ENCODE measurements at regions not wholly inside any gene's neighbourhood (a gene's known extent, or its start where the extent isn't known, plus 50 kb on each side); places are given as distances from the start of the nearest gene placed in this dataset.
"Not testable (repeated sequence)": the region's sequence is repeated elsewhere in the genome, so short reads cannot be mapped to it uniquely, and the experiment has no call there.

- not testable (repeated sequence) for DNase-seq (ENCODE audit: low read depth in 2 of 2)
Observed at GRCh38 chr12:8390001-8390777, 65.6 kb upstream of the CLEC6A start.

- peak; percentile 0 to 1 for DNase-seq (ENCODE audit: low read depth in 2 of 2)
Observed at GRCh38 chr12:8396225-8397071, 59.3 kb upstream of the CLEC6A start.

- DNase-seq (ENCODE audit: low read depth in 2 of 2), result not testable (repeated sequence)
Observed at GRCh38 chr12:8397378-8397777, 58.4 kb upstream of the CLEC6A start.

- DNase-seq (ENCODE audit: low read depth in 2 of 2), result not testable (repeated sequence)
Observed at GRCh38 chr12:8399496-8400034, 56.2 kb upstream of the CLEC6A start.

- DNase-seq (ENCODE audit: low read depth in 2 of 2), result not testable (repeated sequence)
Observed at GRCh38 chr12:8403834-8404233, 51.9 kb upstream of the CLEC6A start.

GRCh38 chr12:8404341-8404740 lies 51.4 kb upstream of the CLEC6A start:
- DNase-seq (ENCODE audit: low read depth in 2 of 2), result not testable (repeated sequence)

All from fibroblast of skin of left biceps (primary cell).